ENCODE measurements at regions not wholly inside any gene's neighbourhood (a gene's known extent, or its start where the extent isn't known, plus 50 kb on each side); places are given as distances from the start of the nearest gene placed in this dataset.

GRCh38 chr13:68019901-68020300 is 789.8 kb upstream of the PCDH9 start:
- TF ChIP-seq CTCF (conservative IDR thresholded peaks at IDR 0.05; ENCODE audit: low read depth, low read length): no peak
- TF ChIP-seq EZH2 (IDR thresholded peaks at IDR 0.05; ENCODE audit: borderline replicate concordance, low read depth, low read length, poor library complexity, severe bottlenecking): no peak

Measured in A673 (cell line).